Activated naive CD8-positive, alpha-beta T cell treated with anti-CD3 and anti-CD28 coated beads, Interleukin-2, amount 10 ng/mL, durations not matched to agents 7 days and 5 days (primary cell): ENCODE measurements at regions not wholly inside any gene's neighbourhood (a gene's known extent, or its start where the extent isn't known, plus 50 kb on each side); places are given as distances from the start of the nearest gene placed in this dataset.

Experiments
- ATAC-seq: fragments of 150-1000 bp; cut with Tn5 transposase; one replicate; pipeline ENCODE4 v1.10.0; 2021; ENCODE audit warnings: low read depth, moderate library complexity
- POLR2A ChIA-PET: fragments of 350-600 bp; sonication (Branson Sonifier 250); formaldehyde crosslinking; loops from one replicate; lab custom pipeline; 2021; ENCODE audit warnings: antibody characterized with exemption; lab: Charles Lee
- DNase-seq: peaks from one replicate; pipeline ENCODE4 v3.0.0; 2021
- H3K27ac Mint-ChIP-seq: one replicate; pipeline ENCODE4 v1.8.0; 2022; ENCODE audit warnings: mild to moderate bottlenecking, mixed read lengths
- H3K27me3 Mint-ChIP-seq: one replicate; pipeline ENCODE4 v1.8.0; 2022; ENCODE audit warnings: mild to moderate bottlenecking, moderate library complexity, mixed read lengths
- H3K36me3 Mint-ChIP-seq: one replicate; pipeline ENCODE4 v1.8.0; 2021; ENCODE audit warnings: mild to moderate bottlenecking, mixed read lengths
- H3K4me1 Mint-ChIP-seq: one replicate; pipeline ENCODE4 v1.8.0; 2021; ENCODE audit warnings: mixed read lengths
- H3K4me3 Mint-ChIP-seq: one replicate; pipeline ENCODE4 v1.8.0; 2022; ENCODE audit warnings: mild to moderate bottlenecking, moderate library complexity, mixed read lengths
- H3K9me3 Mint-ChIP-seq: one replicate; pipeline ENCODE4 v1.8.0; 2021; ENCODE audit warnings: mixed read lengths

DNA sequence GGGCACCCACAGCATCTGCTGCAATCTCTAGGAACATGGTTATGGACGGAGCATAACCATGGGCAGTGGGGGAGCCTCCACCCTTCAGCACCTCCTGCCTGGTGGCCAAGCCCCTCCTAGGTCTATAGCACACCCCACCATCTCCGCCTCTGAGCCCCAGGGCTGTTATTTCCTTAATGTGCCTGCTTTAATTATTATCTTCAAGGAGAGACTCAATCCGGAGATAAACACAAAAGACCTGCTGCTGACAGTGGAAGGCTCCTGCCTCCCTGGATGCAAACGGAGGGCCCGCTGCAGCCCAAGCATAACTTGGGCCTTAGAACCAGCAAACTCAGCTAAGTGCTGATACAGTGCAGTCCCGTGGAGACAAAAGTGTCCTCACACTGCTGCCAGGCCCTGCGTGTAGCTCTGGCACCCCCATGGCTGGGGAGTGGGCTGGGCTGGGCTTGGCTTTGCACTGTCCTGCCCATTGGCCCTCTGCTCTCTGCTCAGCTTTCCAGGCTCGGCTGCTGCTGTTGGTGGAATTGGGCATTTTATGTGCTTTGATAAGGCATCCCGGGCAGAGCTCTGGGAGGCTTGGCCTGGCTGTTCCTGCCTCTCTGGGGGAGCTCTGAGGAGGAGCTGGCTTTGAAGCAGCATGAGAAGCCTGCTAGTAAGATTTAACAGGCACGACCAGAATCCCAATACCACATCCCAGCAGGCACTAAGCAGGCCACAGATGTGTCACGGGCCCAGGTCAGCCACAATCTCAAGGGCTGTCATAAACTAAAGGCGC lies 620.2 kb downstream of the PTPRU start:
- Mint-ChIP-seq H3K4me1 (peaks cover 3% of the 10 kb centered on the region), H3K36me3 (no peaks in the 10 kb centered on the region), H3K27me3 (no peaks in the 10 kb centered on the region), H3K9me3 (peaks cover 5% of the 10 kb centered on the region), H3K4me3 (no peak overlapping the region), H3K27ac (no peak overlapping the region)
- POLR2A ChIA-PET = no interaction called here
- no peak for ATAC-seq
- DNase-seq = no peak

GRCh38 chr1:29855561-29856160 lies 619.3 kb downstream of the PTPRU start:
- ATAC-seq (no peak), DNase-seq (no peak)
- Mint-ChIP-seq H3K27ac (no peak overlapping the region), H3K9me3 (no peaks in the 10 kb centered on the region), H3K4me1 (peaks cover 3% of the 10 kb centered on the region), H3K27me3 (no peaks in the 10 kb centered on the region), H3K4me3 (no peak overlapping the region), H3K36me3 (no peaks in the 10 kb centered on the region)
- POLR2A ChIA-PET = no interaction called here

DNA sequence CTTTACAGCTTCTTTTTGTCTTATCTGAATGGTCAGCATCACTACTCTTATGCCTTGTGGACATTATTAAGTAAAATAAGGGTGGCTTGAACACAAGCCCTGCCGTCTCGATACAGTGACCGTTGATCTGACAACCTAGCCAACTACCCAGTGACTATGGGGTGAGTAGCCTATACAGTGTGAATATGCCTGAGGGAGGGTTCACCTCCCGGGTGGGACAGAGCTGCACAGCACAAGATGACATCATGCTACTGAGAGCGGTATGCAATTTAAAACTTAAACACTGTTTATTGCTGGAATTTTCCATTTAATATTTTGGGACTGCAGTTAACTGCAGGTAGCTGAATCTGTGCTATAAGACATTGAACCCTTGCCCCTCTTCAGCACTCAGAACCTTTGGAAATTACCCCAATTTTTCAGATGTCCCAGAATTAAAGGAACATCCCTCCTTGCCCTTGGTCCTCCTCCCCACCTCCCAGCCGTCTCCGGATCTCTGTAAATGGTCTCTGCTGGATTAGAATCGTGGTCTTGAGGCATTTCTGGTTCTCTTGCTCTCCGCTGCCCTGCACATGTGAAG lies 618.5 kb downstream of the PTPRU start:
- Mint-ChIP-seq H3K9me3 (no peaks in the 10 kb centered on the region), H3K4me3 (no peak overlapping the region), H3K36me3 (no peaks in the 10 kb centered on the region), H3K4me1 (peaks cover 3% of the 10 kb centered on the region), H3K27ac (no peak overlapping the region), H3K27me3 (no peaks in the 10 kb centered on the region)
- DNase-seq (no peak), ATAC-seq (no peak)
- POLR2A ChIA-PET = no interaction called here

DNA sequence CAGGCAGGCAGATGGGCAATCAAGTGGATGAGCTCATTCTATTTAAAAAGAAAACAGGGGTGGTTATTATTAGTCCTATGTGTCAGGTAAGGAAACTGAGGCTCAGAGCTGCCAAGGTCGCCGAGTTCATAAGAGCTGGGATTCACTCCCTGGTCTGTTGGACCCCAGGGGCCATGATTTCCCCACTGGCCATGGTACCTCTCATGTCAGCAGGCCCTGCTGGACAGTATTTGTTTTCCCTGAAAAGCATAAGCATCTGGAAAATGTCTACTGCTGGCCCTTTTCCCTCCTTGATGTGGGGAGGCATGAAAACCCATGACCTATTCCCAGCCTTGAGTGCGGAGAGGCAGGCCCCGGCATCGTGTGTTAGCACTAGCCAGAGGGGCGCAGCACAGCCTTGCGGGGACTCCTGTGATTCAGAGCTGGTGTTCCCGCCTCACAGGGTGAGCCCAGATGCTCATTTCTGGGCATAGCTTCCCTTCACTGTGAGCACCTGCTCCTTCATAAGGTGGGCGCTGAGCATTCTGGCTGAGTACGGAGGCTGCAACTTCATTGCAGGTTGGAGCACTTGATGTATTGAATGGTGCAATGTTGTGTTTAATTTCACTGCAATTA lies 617.5 kb downstream of the PTPRU start:
- no peak for DNase-seq

DNA sequence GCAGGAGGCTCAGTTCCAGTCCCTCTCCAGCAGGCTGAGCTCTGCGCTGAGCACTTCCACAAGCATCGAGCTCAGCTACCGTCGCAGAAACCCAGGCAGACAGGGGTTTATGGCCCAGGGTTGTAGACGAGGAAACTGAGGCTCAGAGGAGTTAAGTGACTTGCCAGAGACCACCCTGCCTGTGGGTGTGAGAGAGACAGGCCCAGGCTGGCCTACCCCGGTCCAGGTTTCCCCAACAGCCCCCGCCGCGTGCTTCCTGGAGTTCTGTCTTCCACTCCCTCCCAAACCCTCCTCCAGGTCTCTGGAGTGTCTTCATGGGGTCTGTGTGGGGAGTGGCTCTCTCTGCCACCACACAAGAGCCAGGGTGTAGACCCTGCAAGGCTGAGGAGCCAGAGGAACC lies 615.9 kb downstream of the PTPRU start:
- H3K9me3 Mint-ChIP-seq = no peaks in the 10 kb centered on the region
- H3K27ac Mint-ChIP-seq = no peak overlapping the region
- no peak overlapping the region for H3K4me3 Mint-ChIP-seq
- ATAC-seq = no peak
- POLR2A ChIA-PET = no interaction called here
- H3K36me3 Mint-ChIP-seq = no peaks in the 10 kb centered on the region
- peaks cover 2% of the 10 kb centered on the region for H3K27me3 Mint-ChIP-seq
- no peak for DNase-seq
- H3K4me1 Mint-ChIP-seq = peaks cover 3% of the 10 kb centered on the region

More for the DNA sequence above, 617.5 kb downstream of the PTPRU start:
- peaks cover 3% of the 10 kb centered on the region for H3K4me1 Mint-ChIP-seq
- H3K9me3 Mint-ChIP-seq = no peaks in the 10 kb centered on the region
- no peak overlapping the region for H3K27ac Mint-ChIP-seq
- H3K36me3 Mint-ChIP-seq = no peaks in the 10 kb centered on the region
- no peak overlapping the region for H3K4me3 Mint-ChIP-seq
- no peak for ATAC-seq
- H3K27me3 Mint-ChIP-seq = peaks cover 2% of the 10 kb centered on the region
- POLR2A ChIA-PET = no interaction called here

DNA sequence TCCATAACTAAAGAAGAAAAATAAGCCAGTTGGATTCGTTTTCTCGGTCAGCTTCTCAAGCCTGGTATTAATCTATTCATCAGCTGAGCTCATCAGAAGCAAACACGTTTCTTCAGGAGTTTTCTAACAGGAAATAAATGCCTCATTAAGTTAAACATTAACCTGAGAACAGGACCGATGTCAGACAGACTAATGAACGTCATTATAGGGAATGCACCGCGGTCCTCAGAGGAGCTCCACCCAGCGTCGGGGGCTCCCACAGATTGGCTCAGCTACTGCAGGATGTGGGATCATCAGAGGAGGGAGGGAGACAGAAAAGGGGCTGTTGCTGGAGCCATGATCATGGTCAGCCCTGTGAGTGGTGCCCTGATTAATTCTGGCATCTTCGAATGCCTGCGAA lies 615.4 kb downstream of the PTPRU start:
- DNase-seq = no peak
- H3K9me3 Mint-ChIP-seq = no peaks in the 10 kb centered on the region
- POLR2A ChIA-PET = no interaction called here
- no peak overlapping the region for H3K4me3 Mint-ChIP-seq
- no peak overlapping the region for H3K27ac Mint-ChIP-seq
- H3K27me3 Mint-ChIP-seq = peaks cover 2% of the 10 kb centered on the region
- no peaks in the 10 kb centered on the region for H3K36me3 Mint-ChIP-seq
- peaks cover 3% of the 10 kb centered on the region for H3K4me1 Mint-ChIP-seq
- ATAC-seq = no peak

- H3K4me1 Mint-ChIP-seq = peaks cover 3% of the 10 kb centered on the region
- H3K9me3 Mint-ChIP-seq = no peaks in the 10 kb centered on the region
- DNase-seq (no peak), ATAC-seq (no peak)
- no peak overlapping the region for H3K27ac Mint-ChIP-seq
- H3K36me3 Mint-ChIP-seq = no peaks in the 10 kb centered on the region
- POLR2A ChIA-PET = no interaction called here
- peaks cover 2% of the 10 kb centered on the region for H3K27me3 Mint-ChIP-seq
- H3K4me3 Mint-ChIP-seq = no peak overlapping the region
Observed at GRCh38 chr1:29849991-29850757, 613.9 kb downstream of the PTPRU start.

DNA sequence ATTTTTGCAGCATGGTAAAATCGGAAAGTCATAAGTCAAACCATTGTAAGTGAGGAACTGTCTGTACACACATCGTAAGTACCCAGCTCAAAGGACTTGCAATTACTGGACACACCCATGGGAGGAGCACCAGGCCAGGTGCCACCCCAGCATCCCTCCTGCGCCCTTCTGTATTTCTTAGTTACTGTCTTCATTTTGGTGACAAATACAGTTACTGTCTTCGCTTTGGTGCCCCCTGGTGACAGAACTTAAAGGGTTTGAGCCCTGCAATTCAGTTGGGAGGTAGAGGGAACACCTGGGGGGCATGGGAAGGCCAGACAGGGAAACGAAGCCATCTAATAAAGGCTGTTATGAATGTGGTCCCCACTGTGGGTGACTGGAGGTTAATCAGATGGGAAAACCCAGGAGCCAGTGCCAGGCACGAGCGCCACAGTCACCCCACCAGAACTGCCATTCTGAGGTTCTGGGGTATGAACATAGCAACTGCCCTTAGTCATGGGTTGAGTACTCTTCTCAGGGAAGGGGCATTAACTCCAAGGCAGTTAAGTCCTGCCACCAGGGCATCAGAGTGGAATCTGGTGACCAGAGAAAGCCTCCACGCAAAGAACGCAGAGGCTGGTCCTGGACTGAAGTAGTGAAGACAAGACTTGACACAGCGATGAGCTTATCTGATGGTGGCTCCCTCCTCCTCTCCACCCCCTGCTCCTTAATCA lies 612.9 kb downstream of the PTPRU start:
- no peaks in the 10 kb centered on the region for H3K9me3 Mint-ChIP-seq
- peaks cover 3% of the 10 kb centered on the region for H3K4me1 Mint-ChIP-seq
- POLR2A ChIA-PET = no interaction called here
- H3K27ac Mint-ChIP-seq = no peak overlapping the region
- no peaks in the 10 kb centered on the region for H3K36me3 Mint-ChIP-seq
- DNase-seq = no peak
- no peak overlapping the region for H3K4me3 Mint-ChIP-seq
- peaks cover 2% of the 10 kb centered on the region for H3K27me3 Mint-ChIP-seq
- ATAC-seq = no peak

DNA sequence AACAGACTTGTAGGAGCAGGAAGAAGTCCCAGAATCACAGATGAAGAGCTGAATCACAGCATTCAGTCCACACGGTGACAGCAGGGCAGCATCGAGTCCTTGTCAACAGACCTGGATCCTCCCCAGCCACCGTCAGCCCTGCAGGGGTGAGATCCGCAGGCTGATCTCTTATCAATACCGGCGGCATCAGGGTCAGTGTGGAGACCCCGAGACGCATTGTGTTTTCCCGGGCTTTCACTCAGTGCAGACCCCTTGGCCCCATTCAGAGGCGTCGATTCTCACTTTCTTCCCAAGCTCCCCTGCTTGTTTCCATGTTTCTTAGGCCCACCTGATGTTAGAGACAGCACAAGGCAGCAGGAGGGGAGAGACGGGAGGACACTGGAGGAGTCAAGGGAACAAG lies 609.6 kb downstream of the PTPRU start:
- peaks cover 8% of the 10 kb centered on the region for H3K27me3 Mint-ChIP-seq
- DNase-seq = no peak
- H3K9me3 Mint-ChIP-seq = no peaks in the 10 kb centered on the region
- ATAC-seq = no peak
- POLR2A ChIA-PET = no interaction called here
- no peaks in the 10 kb centered on the region for H3K36me3 Mint-ChIP-seq
- H3K27ac Mint-ChIP-seq = no peak overlapping the region
- H3K4me3 Mint-ChIP-seq = no peak overlapping the region
- H3K4me1 Mint-ChIP-seq = no peaks in the 10 kb centered on the region

GRCh38 chr1:29842130-29842529 lies 605.8 kb downstream of the PTPRU start:
- ATAC-seq = no peak
- H3K36me3 Mint-ChIP-seq = no peaks in the 10 kb centered on the region
- H3K27ac Mint-ChIP-seq = no peak overlapping the region
- H3K4me1 Mint-ChIP-seq = no peaks in the 10 kb centered on the region
- no peak overlapping the region for H3K4me3 Mint-ChIP-seq
- no peaks in the 10 kb centered on the region for H3K9me3 Mint-ChIP-seq
- DNase-seq = no peak
- POLR2A ChIA-PET = no interaction called here
- H3K27me3 Mint-ChIP-seq = peaks cover 10% of the 10 kb centered on the region

- Mint-ChIP-seq H3K4me3 (no peak overlapping the region), H3K27me3 (peaks cover 18% of the 10 kb centered on the region), H3K9me3 (no peaks in the 10 kb centered on the region), H3K27ac (no peak overlapping the region), H3K4me1 (no peaks in the 10 kb centered on the region), H3K36me3 (no peaks in the 10 kb centered on the region)
- ATAC-seq = no peak
- POLR2A ChIA-PET = no interaction called here
- no peak for DNase-seq
Observed at GRCh38 chr1:29839726-29840125, 603.4 kb downstream of the PTPRU start.

GRCh38 chr1:29838738-29839320 lies 602.5 kb downstream of the PTPRU start:
- Mint-ChIP-seq H3K4me1 (no peaks in the 10 kb centered on the region), H3K9me3 (no peaks in the 10 kb centered on the region), H3K4me3 (no peak overlapping the region), H3K27me3 (peaks cover 18% of the 10 kb centered on the region), H3K27ac (no peak overlapping the region), H3K36me3 (no peaks in the 10 kb centered on the region)
- DNase-seq (no peak), ATAC-seq (no peak)
- POLR2A ChIA-PET = no interaction called here
